Keratinocyte (primary cell): ENCODE measurements at regions not wholly inside any gene's neighbourhood (a gene's known extent, or its start where the extent isn't known, plus 50 kb on each side); places are given as distances from the start of the nearest gene placed in this dataset.

ENCODE experiments used
- DNase-seq: peaks from one replicate; pipeline ENCODE4 v3.0.0-alpha.2; 2011; ENCODE audit warnings: low read depth, missing footprints, low spot score
- FAIRE-seq: peaks from 2 replicates; lab custom pipeline; 2011; peaks lifted over from hg19 to GRCh38; lab: Jason Lieb, UNC
- H2AFZ ChIP-seq: 2 replicates; pipeline ENCODE4 v1.6.0; 2012; ENCODE audit warnings: low read length, control low read depth, inconsistent platforms; ENCODE audit not compliant: control insufficient read depth
- H3K27ac ChIP-seq: 2 replicates; pipeline ENCODE4 v1.5.1; 2011; ENCODE audit warnings: low read length; ENCODE audit not compliant: control insufficient read depth, insufficient read depth
- H3K27me3 ChIP-seq: 3 replicates; pipeline ENCODE4 v1.6.0; 2011; ENCODE audit warnings: low read length; ENCODE audit not compliant: control insufficient read depth, insufficient read depth; ENCODE audit errors: extremely low read depth
- H3K36me3 ChIP-seq, 2 experiments: 2 replicates in 1 of 2; 3 replicates in 1 of 2; pipeline ENCODE4 v1.5.1; 2011; ENCODE audit warnings: low read length in 2 of 2, mild to moderate bottlenecking in 1 of 2; ENCODE audit not compliant: control insufficient read depth in 2 of 2, insufficient read depth in 2 of 2; ENCODE audit errors: extremely low read depth in 1 of 2
- H3K4me1 ChIP-seq: 3 replicates; pipeline ENCODE4 v1.5.1; 2011; ENCODE audit warnings: low read length; ENCODE audit not compliant: control insufficient read depth, insufficient read depth; ENCODE audit errors: extremely low read depth
- H3K4me2 ChIP-seq: 3 replicates; pipeline ENCODE4 v1.6.0; 2011; ENCODE audit warnings: low read depth, low read length; ENCODE audit not compliant: control insufficient read depth, insufficient read depth; ENCODE audit errors: extremely low read depth
- H3K4me3 ChIP-seq, 3 experiments: fragments of 200-600 bp in 1 of 3; sonication (generic) in 1 of 3; 2 replicates in 2 of 3; 3 replicates in 1 of 3; pipeline ENCODE4 v1.5.1; 2011 to 2016; ENCODE audit warnings: low read length in 3 of 3, mild to moderate bottlenecking in 3 of 3, control low read depth in 2 of 3, inconsistent platforms in 1 of 3, low read depth in 1 of 3, mixed read lengths in 1 of 3, mixed run types in 1 of 3, moderate library complexity in 1 of 3; ENCODE audit not compliant: control insufficient read depth in 2 of 3, insufficient read depth in 2 of 3; ENCODE audit errors: extremely low read depth in 1 of 3
- H3K79me2 ChIP-seq: 2 replicates; pipeline ENCODE4 v1.6.0; 2012; ENCODE audit warnings: low read length; ENCODE audit not compliant: control insufficient read depth, insufficient read depth
- H3K9ac ChIP-seq: 3 replicates; pipeline ENCODE4 v1.6.0; 2011; ENCODE audit warnings: low read length; ENCODE audit not compliant: control insufficient read depth, insufficient read depth; ENCODE audit errors: extremely low read depth
- H3K9me1 ChIP-seq: 3 replicates; pipeline ENCODE4 v1.6.0; 2011; ENCODE audit warnings: low read length; ENCODE audit not compliant: control insufficient read depth, insufficient read depth; ENCODE audit errors: extremely low read depth
- H3K9me3 ChIP-seq: 2 replicates; pipeline ENCODE4 v1.5.1; 2012; ENCODE audit warnings: low read depth, low read length; ENCODE audit not compliant: control insufficient read depth
- H4K20me1 ChIP-seq: 3 replicates; pipeline ENCODE4 v1.6.0; 2011; ENCODE audit warnings: low read length; ENCODE audit not compliant: control insufficient read depth, insufficient read depth; ENCODE audit errors: extremely low read depth
- EZH2 ChIP-seq: IDR thresholded peaks from one replicate; pipeline ENCODE4 v1.6.1; 2012; ENCODE audit warnings: inconsistent platforms, mild to moderate bottlenecking, low read length, moderate library complexity
- dilution Hi-C: fragments of 300-500 bp; cut with MboI; formaldehyde crosslinking; loops from one replicate; pipeline ENCODE4 v1.7.0; 2020; ENCODE audit warnings: low sequenced_read_pairs; ENCODE audit not compliant: extremely low pct_ligation_motif_present
- TF ChIP-seq, protein P1 (sequence below), 3 experiments: IDR thresholded peaks in 1 of 3; conservative IDR thresholded peaks in 1 of 3; optimal IDR thresholded peaks in 1 of 3; 2 replicates in 2 of 3; 3 replicates in 1 of 3; pipeline versions ENCODE3 to v1.5.1; 2011; ENCODE audit warnings: low read length in 3 of 3, mild to moderate bottlenecking in 3 of 3, moderate library complexity in 2 of 3, control low read depth in 1 of 3, inconsistent platforms in 1 of 3; ENCODE audit not compliant: insufficient read depth in 2 of 3; ENCODE audit errors: extremely low read depth in 1 of 3

DNA sequence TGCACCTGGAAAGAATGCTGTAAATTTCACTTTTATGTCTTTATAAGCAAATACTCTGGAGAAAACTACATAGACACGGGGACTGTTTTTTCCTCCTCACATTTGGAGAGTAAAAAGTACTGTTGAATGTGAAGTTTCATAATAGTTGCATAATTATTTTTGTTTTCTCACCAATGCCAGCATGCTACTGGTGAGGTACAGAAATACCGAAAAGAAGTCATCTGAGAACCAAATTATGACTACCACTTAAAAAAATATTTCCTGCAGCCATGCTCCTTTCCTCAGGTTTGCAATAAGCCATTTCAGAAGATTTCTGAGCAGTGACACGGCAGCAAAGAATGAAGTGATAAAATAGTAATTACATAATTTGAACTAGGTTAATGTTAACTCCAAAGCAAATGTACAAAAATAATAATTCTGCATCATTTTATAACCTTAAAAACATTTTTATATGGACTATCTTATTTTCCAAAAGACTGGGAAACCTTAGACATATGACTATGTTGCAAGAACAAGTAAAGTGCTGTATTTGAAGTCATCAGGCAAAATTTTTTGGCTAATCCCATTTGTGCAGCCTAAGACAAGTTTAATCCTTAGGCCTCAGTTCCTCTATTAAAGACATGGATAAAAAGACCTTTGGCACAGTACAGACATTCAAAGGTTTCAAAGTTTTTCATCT lies 144.7 kb downstream of the PCSK1 start:
- dilution Hi-C loops = no loop called here
- Histone ChIP-seq H2AFZ (no peak overlapping the region), H3K4me3 (no peak overlapping the region), H3K9me3 (no peaks in the 10 kb centered on the region), H3K9me1 (no peaks in the 10 kb centered on the region), H3K9ac (no peak overlapping the region), H4K20me1 (no peaks in the 10 kb centered on the region), H3K36me3 (peaks cover 0 to 2% of the 10 kb centered on the region in 2 experiments), H3K79me2 (no peaks in the 10 kb centered on the region), H3K27ac (no peak overlapping the region), H3K4me1 (no peaks in the 10 kb centered on the region), H3K27me3 (no peaks in the 10 kb centered on the region), H3K4me2 (no peak overlapping the region)
- no peak for FAIRE-seq
- no peak for DNase-seq
- TF ChIP-seq EZH2 = no peak
- TF ChIP-seq, protein P1, sequence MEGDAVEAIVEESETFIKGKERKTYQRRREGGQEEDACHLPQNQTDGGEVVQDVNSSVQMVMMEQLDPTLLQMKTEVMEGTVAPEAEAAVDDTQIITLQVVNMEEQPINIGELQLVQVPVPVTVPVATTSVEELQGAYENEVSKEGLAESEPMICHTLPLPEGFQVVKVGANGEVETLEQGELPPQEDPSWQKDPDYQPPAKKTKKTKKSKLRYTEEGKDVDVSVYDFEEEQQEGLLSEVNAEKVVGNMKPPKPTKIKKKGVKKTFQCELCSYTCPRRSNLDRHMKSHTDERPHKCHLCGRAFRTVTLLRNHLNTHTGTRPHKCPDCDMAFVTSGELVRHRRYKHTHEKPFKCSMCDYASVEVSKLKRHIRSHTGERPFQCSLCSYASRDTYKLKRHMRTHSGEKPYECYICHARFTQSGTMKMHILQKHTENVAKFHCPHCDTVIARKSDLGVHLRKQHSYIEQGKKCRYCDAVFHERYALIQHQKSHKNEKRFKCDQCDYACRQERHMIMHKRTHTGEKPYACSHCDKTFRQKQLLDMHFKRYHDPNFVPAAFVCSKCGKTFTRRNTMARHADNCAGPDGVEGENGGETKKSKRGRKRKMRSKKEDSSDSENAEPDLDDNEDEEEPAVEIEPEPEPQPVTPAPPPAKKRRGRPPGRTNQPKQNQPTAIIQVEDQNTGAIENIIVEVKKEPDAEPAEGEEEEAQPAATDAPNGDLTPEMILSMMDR (optimal IDR thresholded peaks at IDR 0.05 in 1 of 3, IDR thresholded peaks at IDR 0.05 in 1 of 3, conservative IDR thresholded peaks at IDR 0.05 in 1 of 3; ENCODE audit: extremely low read depth in 1 of 3, insufficient read depth in 2 of 3, low read length in 3 of 3) = no peak

DNA sequence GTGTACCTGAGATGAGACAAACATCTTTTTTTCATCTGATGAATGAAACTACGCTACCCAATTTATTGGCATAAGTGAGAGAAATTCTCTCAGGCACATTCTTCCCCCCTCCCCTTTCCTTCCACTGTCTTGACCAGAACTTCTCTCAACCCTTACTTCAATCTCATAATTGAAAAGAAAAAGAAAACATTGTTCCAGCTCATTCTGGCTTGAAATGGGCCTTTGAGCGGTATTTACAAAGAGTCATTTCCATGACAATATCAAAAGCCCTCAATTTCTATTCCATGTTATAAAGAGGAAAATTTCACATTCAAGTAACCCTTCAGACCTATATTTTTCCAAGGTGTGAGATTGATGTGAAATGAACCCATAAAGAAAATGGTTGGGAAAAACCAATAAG lies 145.9 kb downstream of the PCSK1 start:
- H2AFZ ChIP-seq = no peak overlapping the region
- H4K20me1 ChIP-seq = no peaks in the 10 kb centered on the region
- dilution Hi-C loops = no loop called here
- DNase-seq (no peak), FAIRE-seq (no peak)
- H3K27ac ChIP-seq = no peak overlapping the region
- no peaks in the 10 kb centered on the region for H3K9me1 ChIP-seq
- H3K36me3 ChIP-seq = peaks cover 0 to 2% of the 10 kb centered on the region in 2 experiments
- H3K9me3 ChIP-seq = no peaks in the 10 kb centered on the region
- no peaks in the 10 kb centered on the region for H3K79me2 ChIP-seq
- H3K4me3 ChIP-seq = no peak overlapping the region
- no peak overlapping the region for H3K9ac ChIP-seq
- H3K4me1 ChIP-seq = no peaks in the 10 kb centered on the region
- TF ChIP-seq, protein P1 (optimal IDR thresholded peaks at IDR 0.05 in 1 of 3, IDR thresholded peaks at IDR 0.05 in 1 of 3, conservative IDR thresholded peaks at IDR 0.05 in 1 of 3; ENCODE audit: extremely low read depth in 1 of 3, insufficient read depth in 2 of 3, low read length in 3 of 3) = no peak
- no peak for TF ChIP-seq EZH2
- no peak overlapping the region for H3K4me2 ChIP-seq
- no peaks in the 10 kb centered on the region for H3K27me3 ChIP-seq
